ENCODE measurements at regions not wholly inside any gene's neighbourhood (a gene's known extent, or its start where the extent isn't known, plus 50 kb on each side); places are given as distances from the start of the nearest gene placed in this dataset.

- TF ChIP-seq, protein P1, sequence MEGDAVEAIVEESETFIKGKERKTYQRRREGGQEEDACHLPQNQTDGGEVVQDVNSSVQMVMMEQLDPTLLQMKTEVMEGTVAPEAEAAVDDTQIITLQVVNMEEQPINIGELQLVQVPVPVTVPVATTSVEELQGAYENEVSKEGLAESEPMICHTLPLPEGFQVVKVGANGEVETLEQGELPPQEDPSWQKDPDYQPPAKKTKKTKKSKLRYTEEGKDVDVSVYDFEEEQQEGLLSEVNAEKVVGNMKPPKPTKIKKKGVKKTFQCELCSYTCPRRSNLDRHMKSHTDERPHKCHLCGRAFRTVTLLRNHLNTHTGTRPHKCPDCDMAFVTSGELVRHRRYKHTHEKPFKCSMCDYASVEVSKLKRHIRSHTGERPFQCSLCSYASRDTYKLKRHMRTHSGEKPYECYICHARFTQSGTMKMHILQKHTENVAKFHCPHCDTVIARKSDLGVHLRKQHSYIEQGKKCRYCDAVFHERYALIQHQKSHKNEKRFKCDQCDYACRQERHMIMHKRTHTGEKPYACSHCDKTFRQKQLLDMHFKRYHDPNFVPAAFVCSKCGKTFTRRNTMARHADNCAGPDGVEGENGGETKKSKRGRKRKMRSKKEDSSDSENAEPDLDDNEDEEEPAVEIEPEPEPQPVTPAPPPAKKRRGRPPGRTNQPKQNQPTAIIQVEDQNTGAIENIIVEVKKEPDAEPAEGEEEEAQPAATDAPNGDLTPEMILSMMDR (IDR thresholded peaks at IDR 0.05; ENCODE audit: extremely low read depth, insufficient read depth, missing control alignments) = no peak
- in situ Hi-C loops (cut with MboI; ENCODE audit: low pct_unique_long_range_greater_than_20kb, low sequenced_read_pairs, unreplicated experiment) = no loop called here
- no peak for DNase-seq (ENCODE audit: low spot score)
Observed at GRCh38 chr14:29352706-29353080, 575.0 kb downstream of the PRKD1 start.

- no peak for DNase-seq (ENCODE audit: low spot score)
- TF ChIP-seq, protein P1 (IDR thresholded peaks at IDR 0.05; ENCODE audit: extremely low read depth, insufficient read depth, missing control alignments) = no peak
- in situ Hi-C loops (cut with MboI; ENCODE audit: low pct_unique_long_range_greater_than_20kb, low sequenced_read_pairs, unreplicated experiment) = no loop called here
Observed at GRCh38 chr14:29353513-29353912, 574.1 kb downstream of the PRKD1 start.

DNA sequence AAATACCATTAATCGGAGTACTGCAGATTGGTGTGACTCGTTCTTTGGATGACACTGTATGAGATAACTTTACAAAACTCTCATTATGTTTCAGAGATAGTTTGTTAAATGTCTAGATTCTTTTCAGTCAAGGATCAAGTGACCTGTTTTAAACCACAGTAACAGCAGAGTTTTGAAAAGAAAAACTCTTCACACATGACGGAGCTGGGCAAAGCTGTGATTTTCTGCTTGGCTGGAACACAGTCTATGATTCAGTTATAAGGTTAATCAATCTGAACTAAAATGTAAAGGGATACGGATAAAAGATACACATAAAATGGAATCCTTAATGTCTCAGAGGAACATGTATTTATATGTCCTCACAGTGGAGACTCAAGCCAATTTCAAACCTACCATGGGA is 573.2 kb downstream of the PRKD1 start:
- in situ Hi-C loops (cut with MboI; ENCODE audit: low pct_unique_long_range_greater_than_20kb, low sequenced_read_pairs, unreplicated experiment) = no loop called here
- TF ChIP-seq, protein P1 (IDR thresholded peaks at IDR 0.05; ENCODE audit: extremely low read depth, insufficient read depth, missing control alignments) = no peak
- no peak for DNase-seq (ENCODE audit: low spot score)

DNA sequence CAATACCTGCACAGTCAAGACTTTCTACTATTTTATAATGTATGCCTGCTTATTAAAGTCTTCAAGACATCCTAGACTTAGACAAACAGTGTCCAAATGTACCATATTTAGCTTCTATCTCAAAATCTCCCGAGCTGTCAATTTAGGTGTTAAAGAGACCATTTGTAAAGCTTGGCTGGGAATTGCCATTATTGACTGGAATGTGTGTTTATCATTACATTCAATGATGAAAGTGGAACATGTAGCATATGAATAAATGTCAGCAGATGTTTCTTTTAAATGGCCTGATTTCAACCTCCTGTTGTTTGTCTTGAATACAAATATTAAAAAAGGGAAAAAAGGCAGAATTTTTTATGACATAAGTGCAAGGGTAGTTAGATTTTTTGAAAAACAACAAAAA is 572.3 kb downstream of the PRKD1 start:
- TF ChIP-seq, protein P1 (IDR thresholded peaks at IDR 0.05; ENCODE audit: extremely low read depth, insufficient read depth, missing control alignments) = no peak
- in situ Hi-C loops (cut with MboI; ENCODE audit: low pct_unique_long_range_greater_than_20kb, low sequenced_read_pairs, unreplicated experiment) = no loop called here
- DNase-seq (ENCODE audit: low spot score) = no peak

- TF ChIP-seq, protein P1 (IDR thresholded peaks at IDR 0.05; ENCODE audit: extremely low read depth, insufficient read depth, missing control alignments) = no peak
- no peak for DNase-seq (ENCODE audit: low spot score)
- in situ Hi-C loops (cut with MboI; ENCODE audit: low pct_unique_long_range_greater_than_20kb, low sequenced_read_pairs, unreplicated experiment) = no loop called here
Observed at GRCh38 chr14:29355846-29356245, 571.8 kb downstream of the PRKD1 start.

GRCh38 chr14:29360656-29361055 is 567.0 kb downstream of the PRKD1 start:
- no peak for DNase-seq (ENCODE audit: low spot score)
- TF ChIP-seq, protein P1 (IDR thresholded peaks at IDR 0.05; ENCODE audit: extremely low read depth, insufficient read depth, missing control alignments) = no peak
- in situ Hi-C loops (cut with MboI; ENCODE audit: low pct_unique_long_range_greater_than_20kb, low sequenced_read_pairs, unreplicated experiment) = no loop called here

- no peak for DNase-seq (ENCODE audit: low spot score)
- in situ Hi-C loops (cut with MboI; ENCODE audit: low pct_unique_long_range_greater_than_20kb, low sequenced_read_pairs, unreplicated experiment) = no loop called here
- TF ChIP-seq, protein P1 (IDR thresholded peaks at IDR 0.05; ENCODE audit: extremely low read depth, insufficient read depth, missing control alignments) = no peak
Observed at GRCh38 chr14:29370024-29370423, 557.6 kb downstream of the PRKD1 start.

Measured in GM13977 (cell line).